ENCODE measurements at regions not wholly inside any gene's neighbourhood (a gene's known extent, or its start where the extent isn't known, plus 50 kb on each side); places are given as distances from the start of the nearest gene placed in this dataset.

GRCh38 chr1:63099188-63099587 lies 223.2 kb upstream of the FOXD3 start:
- TF ChIP-seq, protein P1, sequence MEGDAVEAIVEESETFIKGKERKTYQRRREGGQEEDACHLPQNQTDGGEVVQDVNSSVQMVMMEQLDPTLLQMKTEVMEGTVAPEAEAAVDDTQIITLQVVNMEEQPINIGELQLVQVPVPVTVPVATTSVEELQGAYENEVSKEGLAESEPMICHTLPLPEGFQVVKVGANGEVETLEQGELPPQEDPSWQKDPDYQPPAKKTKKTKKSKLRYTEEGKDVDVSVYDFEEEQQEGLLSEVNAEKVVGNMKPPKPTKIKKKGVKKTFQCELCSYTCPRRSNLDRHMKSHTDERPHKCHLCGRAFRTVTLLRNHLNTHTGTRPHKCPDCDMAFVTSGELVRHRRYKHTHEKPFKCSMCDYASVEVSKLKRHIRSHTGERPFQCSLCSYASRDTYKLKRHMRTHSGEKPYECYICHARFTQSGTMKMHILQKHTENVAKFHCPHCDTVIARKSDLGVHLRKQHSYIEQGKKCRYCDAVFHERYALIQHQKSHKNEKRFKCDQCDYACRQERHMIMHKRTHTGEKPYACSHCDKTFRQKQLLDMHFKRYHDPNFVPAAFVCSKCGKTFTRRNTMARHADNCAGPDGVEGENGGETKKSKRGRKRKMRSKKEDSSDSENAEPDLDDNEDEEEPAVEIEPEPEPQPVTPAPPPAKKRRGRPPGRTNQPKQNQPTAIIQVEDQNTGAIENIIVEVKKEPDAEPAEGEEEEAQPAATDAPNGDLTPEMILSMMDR (IDR thresholded peaks at IDR 0.05; ENCODE audit: insufficient read depth, low read depth, low read length, missing control alignments) = no peak
- no peak overlapping the region for H3K4me3 ChIP-seq (ENCODE audit: low read depth, low read length)
- DNase-seq (ENCODE audit: low read depth) = no peak

DNA sequence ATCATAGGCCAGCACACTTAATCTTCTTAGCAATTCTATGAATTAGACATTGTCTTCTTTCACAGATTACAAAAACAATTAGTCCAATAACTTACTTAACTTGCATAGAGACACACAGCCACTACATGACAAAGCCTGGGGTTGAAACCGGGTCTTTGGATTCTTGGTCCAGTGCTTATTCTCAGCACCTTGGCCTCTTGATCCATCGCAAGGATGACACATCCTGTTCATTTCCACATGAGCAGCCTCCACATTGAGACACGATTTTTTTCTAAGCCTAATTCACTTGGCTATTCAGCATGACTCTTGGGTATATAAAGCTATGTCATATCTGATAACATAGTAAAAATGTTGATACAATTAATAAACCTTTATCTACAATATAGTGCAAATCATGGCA lies 221.0 kb upstream of the FOXD3 start:
- TF ChIP-seq, protein P1 (IDR thresholded peaks at IDR 0.05; ENCODE audit: insufficient read depth, low read depth, low read length, missing control alignments) = no peak
- no peak overlapping the region for H3K4me3 ChIP-seq (ENCODE audit: low read depth, low read length)
- no peak for DNase-seq (ENCODE audit: low read depth)

DNA sequence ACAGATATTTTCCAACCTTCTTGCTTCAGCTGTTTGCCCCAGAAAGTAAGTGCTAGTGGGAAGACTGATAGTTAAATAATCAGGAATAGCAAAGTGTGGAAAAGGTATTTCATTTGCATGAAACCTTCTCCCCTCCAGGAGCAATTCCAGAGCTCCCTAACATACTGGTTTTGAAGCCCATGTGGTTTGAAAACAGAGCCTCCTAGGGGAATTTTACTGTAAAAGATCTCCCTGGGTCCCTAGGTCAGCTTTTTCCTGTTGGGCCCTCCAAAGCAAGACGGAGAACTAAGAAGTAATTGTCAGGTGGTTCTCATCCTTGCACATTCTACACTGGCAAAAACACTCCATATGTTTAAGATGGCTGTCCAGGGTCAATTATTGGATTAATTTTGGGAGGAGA lies 218.7 kb upstream of the FOXD3 start:
- TF ChIP-seq, protein P1 (IDR thresholded peaks at IDR 0.05; ENCODE audit: insufficient read depth, low read depth, low read length, missing control alignments) = no peak
- no peak overlapping the region for H3K4me3 ChIP-seq (ENCODE audit: low read depth, low read length)
- DNase-seq (ENCODE audit: low read depth) = no peak

DNA sequence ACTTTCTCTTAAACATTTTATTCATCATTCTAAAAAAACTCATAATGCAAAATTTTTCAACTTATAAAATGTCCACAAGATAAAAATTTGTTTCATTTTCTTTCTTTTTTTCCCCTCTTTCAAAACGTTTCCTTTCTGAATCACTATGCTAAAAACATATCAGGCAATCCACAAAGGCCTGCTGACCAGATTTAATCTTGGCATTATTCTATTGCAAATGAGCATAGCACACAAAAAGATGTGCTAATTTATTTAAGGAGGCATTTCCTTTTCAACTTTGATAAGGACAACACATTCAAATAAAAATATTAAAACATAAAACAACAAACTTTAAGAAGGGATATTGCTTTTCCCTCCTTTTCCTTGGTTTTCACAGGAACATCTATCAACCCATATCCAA lies 215.3 kb upstream of the FOXD3 start:
- TF ChIP-seq, protein P1 (IDR thresholded peaks at IDR 0.05; ENCODE audit: insufficient read depth, low read depth, low read length, missing control alignments) = no peak
- no peak overlapping the region for H3K4me3 ChIP-seq (ENCODE audit: low read depth, low read length)
- no peak for DNase-seq (ENCODE audit: low read depth)

DNA sequence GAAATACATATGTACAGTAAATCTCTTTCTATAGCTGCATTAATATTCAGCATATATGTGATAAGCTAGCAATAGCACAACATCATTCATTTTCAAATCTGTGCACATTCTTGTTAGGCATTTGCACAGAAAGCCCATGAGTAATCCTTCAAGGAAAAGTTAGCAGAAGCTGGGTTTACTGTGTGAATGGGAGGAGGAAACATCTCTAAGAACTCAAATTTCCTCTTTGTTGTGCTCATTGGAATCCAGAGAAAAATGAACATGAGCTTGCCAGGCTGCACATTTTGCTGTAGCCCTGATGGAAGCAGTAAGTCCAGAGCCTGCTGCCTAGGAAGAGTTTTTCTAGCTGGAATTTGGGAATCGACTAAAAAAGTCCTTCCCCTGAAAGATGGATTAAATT lies 214.2 kb upstream of the FOXD3 start:
- no peak overlapping the region for H3K4me3 ChIP-seq (ENCODE audit: low read depth, low read length)
- TF ChIP-seq, protein P1 (IDR thresholded peaks at IDR 0.05; ENCODE audit: insufficient read depth, low read depth, low read length, missing control alignments) = no peak
- no peak for DNase-seq (ENCODE audit: low read depth)

GRCh38 chr1:63112155-63112900 lies 210.0 kb upstream of the FOXD3 start:
- TF ChIP-seq, protein P1 (IDR thresholded peaks at IDR 0.05; ENCODE audit: insufficient read depth, low read depth, low read length, missing control alignments) = no peak
- DNase-seq (ENCODE audit: low read depth) = peak; percentile 17
- H3K4me3 ChIP-seq (ENCODE audit: low read depth, low read length) = no peak overlapping the region

GRCh38 chr1:63115527-63115926 lies 206.8 kb upstream of the FOXD3 start:
- H3K4me3 ChIP-seq (ENCODE audit: low read depth, low read length) = no peak overlapping the region
- TF ChIP-seq, protein P1 (IDR thresholded peaks at IDR 0.05; ENCODE audit: insufficient read depth, low read depth, low read length, missing control alignments) = no peak
- DNase-seq (ENCODE audit: low read depth) = no peak

Measured in GM12865 (cell line).